Neural progenitor cell (in vitro differentiated cells): ENCODE measurements at regions not wholly inside any gene's neighbourhood (a gene's known extent, or its start where the extent isn't known, plus 50 kb on each side); places are given as distances from the start of the nearest gene placed in this dataset.

Experiments
- DNase-seq: peaks from one replicate; pipeline ENCODE4 v3.0.0-alpha.2; 2016; ENCODE audit warnings: low spot score
- H2AFZ ChIP-seq: fragments of 200-600 bp; sonication (generic); replicated peaks from 2 replicates; pipeline ENCODE4 v1.6.1; 2016; ENCODE audit warnings: antibody characterized with exemption
- H3F3A ChIP-seq: fragments of 200-600 bp; sonication (generic); 2 replicates; pipeline ENCODE4 v1.6.1; 2016; ENCODE audit warnings: antibody characterized with exemption, low read depth
- H3K27ac ChIP-seq: fragments of 200-600 bp; sonication (generic); 2 replicates; pipeline ENCODE4 v1.5.1; 2016; ENCODE audit warnings: mild to moderate bottlenecking
- H3K27me3 ChIP-seq: fragments of 200-600 bp; sonication (generic); 2 replicates; pipeline ENCODE4 v1.6.1; 2016; ENCODE audit warnings: mild to moderate bottlenecking, moderate library complexity
- H3K36me3 ChIP-seq: fragments of 200-600 bp; sonication (generic); 2 replicates; pipeline ENCODE4 v1.5.1; 2016
- H3K4me1 ChIP-seq: fragments of 200-600 bp; sonication (generic); 2 replicates; pipeline ENCODE4 v1.6.1; 2016; ENCODE audit warnings: mixed run types
- H3K4me2 ChIP-seq: fragments of 200-600 bp; sonication (generic); 2 replicates; pipeline ENCODE4 v1.6.1; 2016
- H3K4me3 ChIP-seq: fragments of 200-600 bp; sonication (generic); 2 replicates; pipeline ENCODE4 v1.5.1; 2016
- H3K79me2 ChIP-seq: fragments of 200-600 bp; sonication (generic); 2 replicates; pipeline ENCODE4 v1.6.1; 2016; ENCODE audit warnings: low read depth
- H3K9ac ChIP-seq: fragments of 200-600 bp; sonication (generic); 2 replicates; pipeline ENCODE4 v1.6.1; 2016
- H3K9me3 ChIP-seq: fragments of 200-600 bp; sonication (generic); 2 replicates; pipeline ENCODE4 v1.5.1; 2016; ENCODE audit warnings: low read depth
- H4K20me1 ChIP-seq: fragments of 200-600 bp; sonication (generic); 2 replicates; pipeline ENCODE4 v1.6.1; 2016; ENCODE audit warnings: low read depth
- H3K27ac Mint-ChIP-seq: 3 replicates; pipeline ENCODE4 v1.8.0; 2021; ENCODE audit warnings: mixed read lengths
- H3K27me3 Mint-ChIP-seq: 2 replicates; pipeline ENCODE4 v1.8.0; 2022; ENCODE audit warnings: low read depth, mild to moderate bottlenecking, inconsistent platforms, moderate library complexity, mixed read lengths; ENCODE audit not compliant: insufficient read depth
- H3K36me3 Mint-ChIP-seq: 3 replicates; pipeline ENCODE4 v1.8.0; 2021; ENCODE audit warnings: mixed read lengths
- H3K4me1 Mint-ChIP-seq: 3 replicates; pipeline ENCODE4 v1.8.0; 2021; ENCODE audit warnings: mixed read lengths
- H3K4me3 Mint-ChIP-seq: 3 replicates; pipeline ENCODE4 v1.8.0; 2021; ENCODE audit warnings: mild to moderate bottlenecking, moderate library complexity, mixed read lengths
- H3K9me3 Mint-ChIP-seq: 3 replicates; pipeline ENCODE4 v1.8.0; 2020; ENCODE audit warnings: mixed read lengths
- CTCF ChIP-seq: fragments of 200-600 bp; sonication (generic); IDR thresholded peaks from 2 replicates; pipeline ENCODE4 v1.5.1; 2017; ENCODE audit warnings: antibody characterized with exemption, mild to moderate bottlenecking
- EZH2 ChIP-seq: fragments of 200-600 bp; sonication (generic); IDR thresholded peaks from 2 replicates; pipeline ENCODE4 v1.6.1; 2017; ENCODE audit warnings: antibody characterized with exemption, mild to moderate bottlenecking, moderate library complexity
- EZH2phosphoT487 ChIP-seq: fragments of 200-600 bp; sonication (generic); IDR thresholded peaks from 2 replicates; pipeline ENCODE4 v1.6.1; 2017; ENCODE audit warnings: antibody characterized with exemption

- Histone ChIP-seq H3K36me3 (no peaks in the 10 kb centered on the region), H3K79me2 (no peaks in the 10 kb centered on the region), H3K27ac (no peak overlapping the region), H3K27me3 (no peaks in the 10 kb centered on the region), H4K20me1 (no peaks in the 10 kb centered on the region), H3K4me3 (no peak overlapping the region), H3K9me3 (no peaks in the 10 kb centered on the region), H3K4me2 (no peak overlapping the region), H3F3A (no peaks in the 10 kb centered on the region), H3K9ac (no peak overlapping the region), H3K4me1 (no peaks in the 10 kb centered on the region), H2AFZ (no peak overlapping the region)
- Mint-ChIP-seq H3K27ac (no peak overlapping the region), H3K4me3 (no peak overlapping the region), H3K27me3 (no peaks in the 10 kb centered on the region), H3K36me3 (no peaks in the 10 kb centered on the region), H3K4me1 (no peaks in the 10 kb centered on the region), H3K9me3 (no peaks in the 10 kb centered on the region)
- no peak for TF ChIP-seq EZH2phosphoT487
- no peak for TF ChIP-seq CTCF
- no peak for TF ChIP-seq EZH2
- DNase-seq, result no peak
Observed at GRCh38 chr13:82947683-82948082, 934.6 kb downstream of the SLITRK1 start.

- H3K4me3 Mint-ChIP-seq, result no peak overlapping the region
- Histone ChIP-seq H4K20me1 (no peaks in the 10 kb centered on the region), H2AFZ (no peak overlapping the region), H3K4me3 (no peak overlapping the region), H3K27ac (no peak overlapping the region), H3K27me3 (no peaks in the 10 kb centered on the region), H3K9me3 (no peaks in the 10 kb centered on the region), H3K36me3 (no peaks in the 10 kb centered on the region), H3K9ac (no peak overlapping the region), H3K4me1 (no peaks in the 10 kb centered on the region), H3K4me2 (no peak overlapping the region), H3K79me2 (no peaks in the 10 kb centered on the region), H3F3A (no peaks in the 10 kb centered on the region)
- H3K9me3 Mint-ChIP-seq, result no peaks in the 10 kb centered on the region
- DNase-seq, result no peak
- TF ChIP-seq EZH2phosphoT487, result no peak
- no peak for TF ChIP-seq EZH2
- no peak for TF ChIP-seq CTCF
- H3K27ac Mint-ChIP-seq, result no peak overlapping the region
- H3K27me3 Mint-ChIP-seq, result no peaks in the 10 kb centered on the region
- H3K4me1 Mint-ChIP-seq, result no peaks in the 10 kb centered on the region
- H3K36me3 Mint-ChIP-seq, result no peaks in the 10 kb centered on the region
Observed at GRCh38 chr13:82947191-82947621, 935.1 kb downstream of the SLITRK1 start.

GRCh38 chr13:82938644-82939043 is 943.6 kb downstream of the SLITRK1 start:
- Histone ChIP-seq H3K4me3 (no peak overlapping the region), H3K36me3 (no peaks in the 10 kb centered on the region), H3F3A (no peaks in the 10 kb centered on the region), H4K20me1 (no peaks in the 10 kb centered on the region), H3K9me3 (no peaks in the 10 kb centered on the region), H3K4me1 (no peaks in the 10 kb centered on the region), H2AFZ (no peak overlapping the region), H3K4me2 (no peak overlapping the region), H3K9ac (no peak overlapping the region), H3K27me3 (no peaks in the 10 kb centered on the region), H3K27ac (no peak overlapping the region), H3K79me2 (no peaks in the 10 kb centered on the region)
- no peak overlapping the region for H3K27ac Mint-ChIP-seq
- peaks cover 2% of the 10 kb centered on the region for H3K9me3 Mint-ChIP-seq
- DNase-seq, result no peak
- H3K4me1 Mint-ChIP-seq, result no peaks in the 10 kb centered on the region
- TF ChIP-seq EZH2, result no peak
- TF ChIP-seq CTCF, result no peak
- TF ChIP-seq EZH2phosphoT487, result no peak
- H3K36me3 Mint-ChIP-seq, result no peaks in the 10 kb centered on the region
- no peak overlapping the region for H3K4me3 Mint-ChIP-seq
- no peaks in the 10 kb centered on the region for H3K27me3 Mint-ChIP-seq
